Stimulated activated CD4-positive, alpha-beta T cell treated with anti-CD3 and anti-CD28 coated beads, Interleukin-15, amount 100 ng/mL, for 24 hours (primary cell): ENCODE measurements at regions not wholly inside any gene's neighbourhood (a gene's known extent, or its start where the extent isn't known, plus 50 kb on each side); places are given as distances from the start of the nearest gene placed in this dataset.

ENCODE experiments used
- DNase-seq: peaks from one replicate; pipeline ENCODE4 v3.0.0-alpha.2; 2020

GRCh38 chr9:84456527-84456926, 116.0 kb upstream of the SLC28A3 start:
- no peak for DNase-seq

GRCh38 chr9:84460695-84461094, 120.1 kb upstream of the SLC28A3 start:
- no peak for DNase-seq

- no peak for DNase-seq
Observed at GRCh38 chr9:84463272-84463671, 122.7 kb upstream of the SLC28A3 start.

- DNase-seq = no peak
Observed at GRCh38 chr9:84466580-84467285, 126.2 kb upstream of the SLC28A3 start.

GRCh38 chr9:84471816-84472215, 131.3 kb upstream of the SLC28A3 start:
- DNase-seq = no peak

GRCh38 chr9:84478996-84479395, 138.4 kb upstream of the SLC28A3 start:
- DNase-seq = no peak

GRCh38 chr9:84480071-84480470, 139.5 kb upstream of the SLC28A3 start:
- no peak for DNase-seq

- no peak for DNase-seq
Observed at GRCh38 chr9:84481231-84481630, 140.7 kb upstream of the SLC28A3 start.

GRCh38 chr9:84481636-84482218, 141.2 kb upstream of the SLC28A3 start:
- no peak for DNase-seq

- no peak for DNase-seq
Observed at GRCh38 chr9:84482607-84483006, 142.0 kb upstream of the SLC28A3 start.

- no peak for DNase-seq
Observed at GRCh38 chr9:84484172-84484571, 143.6 kb upstream of the SLC28A3 start.

GRCh38 chr9:84485539-84485938, 145.0 kb upstream of the SLC28A3 start:
- DNase-seq = no peak

GRCh38 chr9:84486663-84487062, 146.1 kb upstream of the SLC28A3 start:
- DNase-seq = no peak

- DNase-seq = no peak
Observed at GRCh38 chr9:84490206-84490841, 149.8 kb upstream of the SLC28A3 start.

GRCh38 chr9:84490842-84491325, 150.3 kb upstream of the SLC28A3 start:
- no peak for DNase-seq

GRCh38 chr9:84492366-84493159, 152.0 kb upstream of the SLC28A3 start:
- DNase-seq = no peak

- no peak for DNase-seq
Observed at GRCh38 chr9:84493284-84493947, 152.9 kb upstream of the SLC28A3 start.

- no peak for DNase-seq
Observed at GRCh38 chr9:84499969-84500582, 159.5 kb upstream of the SLC28A3 start.

GRCh38 chr9:84500826-84501225, 160.3 kb upstream of the SLC28A3 start:
- no peak for DNase-seq

GRCh38 chr9:84501587-84501986, 161.0 kb upstream of the SLC28A3 start:
- DNase-seq = no peak

- DNase-seq = no peak
Observed at GRCh38 chr9:84502066-84502465, 161.5 kb upstream of the SLC28A3 start.

GRCh38 chr9:84504360-84504759, 163.8 kb upstream of the SLC28A3 start:
- no peak for DNase-seq
